GM18861 (cell line): ENCODE measurements at regions not wholly inside any gene's neighbourhood (a gene's known extent, or its start where the extent isn't known, plus 50 kb on each side); places are given as distances from the start of the nearest gene placed in this dataset.
"Not testable (repeated sequence)": the region's sequence is repeated elsewhere in the genome, so short reads cannot be mapped to it uniquely, and the experiment has no call there.

Experiments used
- ATAC-seq: cut with Tn5 transposase; IDR thresholded peaks from one replicate; pipeline ENCODE4 v1.9.1; 2021; ENCODE audit not compliant: unreplicated experiment

- peak; percentile 99 for ATAC-seq
Observed at GRCh38 chr9:117936185-117937130, 232.3 kb downstream of the TLR4 start.

GRCh38 chr9:117938086-117938485 is 233.9 kb downstream of the TLR4 start:
- ATAC-seq, result no peak

GRCh38 chr9:117938896-117939295 is 234.7 kb downstream of the TLR4 start:
- ATAC-seq, result no peak

GRCh38 chr9:117944750-117945149 is 240.5 kb downstream of the TLR4 start:
- ATAC-seq, result not testable (repeated sequence)

GRCh38 chr9:117945286-117945685 is 241.1 kb downstream of the TLR4 start:
- ATAC-seq, result no peak

- ATAC-seq, result no peak
Observed at GRCh38 chr9:117951127-117951526, 246.9 kb downstream of the TLR4 start.

- no peak for ATAC-seq
Observed at GRCh38 chr9:117952581-117952980, 248.4 kb downstream of the TLR4 start.

GRCh38 chr9:117957267-117957666 is 253.1 kb downstream of the TLR4 start:
- no peak for ATAC-seq

- no peak for ATAC-seq
Observed at GRCh38 chr9:117958726-117959125, 254.5 kb downstream of the TLR4 start.

GRCh38 chr9:117963493-117964090 is 259.4 kb downstream of the TLR4 start:
- ATAC-seq, result no peak

- no peak for ATAC-seq
Observed at GRCh38 chr9:117970276-117971050, 266.3 kb downstream of the TLR4 start.

GRCh38 chr9:117974108-117974507 is 269.9 kb downstream of the TLR4 start:
- no peak for ATAC-seq

GRCh38 chr9:117979914-117980313 is 275.7 kb downstream of the TLR4 start:
- ATAC-seq, result no peak

GRCh38 chr9:117987945-117988344 is 283.7 kb downstream of the TLR4 start:
- no peak for ATAC-seq

- no peak for ATAC-seq
Observed at GRCh38 chr9:117992006-117992405, 287.8 kb downstream of the TLR4 start.

- ATAC-seq, result no peak
Observed at GRCh38 chr9:118000581-118000980, 296.4 kb downstream of the TLR4 start.

GRCh38 chr9:118003240-118003639 is 299.0 kb downstream of the TLR4 start:
- ATAC-seq, result no peak

GRCh38 chr9:118008246-118008645 is 304.0 kb downstream of the TLR4 start:
- no peak for ATAC-seq

GRCh38 chr9:118009614-118010013 is 305.4 kb downstream of the TLR4 start:
- ATAC-seq, result no peak

GRCh38 chr9:118017607-118018122 is 313.5 kb downstream of the TLR4 start:
- no peak for ATAC-seq

GRCh38 chr9:118023644-118024043 is 319.4 kb downstream of the TLR4 start:
- no peak for ATAC-seq
